GM19238 (cell line): ENCODE measurements at regions not wholly inside any gene's neighbourhood (a gene's known extent, or its start where the extent isn't known, plus 50 kb on each side); places are given as distances from the start of the nearest gene placed in this dataset.
"Not testable (repeated sequence)": the region's sequence is repeated elsewhere in the genome, so short reads cannot be mapped to it uniquely, and the experiment has no call there.

Source experiments
- DNase-seq: peaks from one replicate; pipeline ENCODE4 v3.0.0; 2011; ENCODE audit warnings: low spot score; ENCODE audit not compliant: insufficient read length

- no peak for DNase-seq
Observed at GRCh38 chr2:116761864-116762263, 1052.6 kb upstream of the DDX18 start.

DNA sequence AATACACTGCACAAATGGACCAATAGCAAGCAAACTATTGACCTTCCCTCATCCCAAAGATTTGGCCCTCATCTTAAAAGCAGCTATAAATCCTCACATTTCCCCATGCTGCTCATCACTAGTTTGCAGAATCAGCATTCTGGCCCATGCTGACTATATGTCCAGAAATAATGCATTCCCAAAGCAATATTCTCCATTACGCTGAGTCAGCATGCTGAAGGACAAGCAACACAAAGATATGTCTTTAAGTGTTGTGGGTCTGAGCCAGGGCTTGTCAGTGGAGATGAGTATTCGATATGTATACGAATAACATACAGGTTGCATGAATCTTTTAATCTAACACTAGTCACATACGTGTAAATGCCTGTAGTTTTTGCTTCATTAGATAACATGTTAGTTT lies 1045.0 kb upstream of the DDX18 start:
- no peak for DNase-seq

DNA sequence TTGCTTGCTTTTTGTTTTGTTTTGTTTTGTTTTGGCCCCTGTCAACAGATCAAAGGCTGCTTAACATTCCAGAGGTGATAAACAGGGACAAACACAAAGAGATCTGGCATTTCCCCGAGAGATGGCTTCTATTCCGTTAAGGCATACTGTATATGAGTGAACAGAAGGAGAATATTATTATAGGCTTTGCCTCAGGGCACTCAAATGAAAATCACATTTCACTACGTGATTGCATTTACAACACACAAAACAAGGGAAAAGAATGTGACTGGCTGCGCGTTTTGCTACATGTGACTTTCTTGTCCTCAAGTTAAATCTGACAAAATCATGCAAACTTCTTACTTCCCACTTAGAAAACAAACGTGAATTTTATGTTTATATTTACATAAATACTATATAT lies 1037.9 kb upstream of the DDX18 start:
- DNase-seq: no peak

DNA sequence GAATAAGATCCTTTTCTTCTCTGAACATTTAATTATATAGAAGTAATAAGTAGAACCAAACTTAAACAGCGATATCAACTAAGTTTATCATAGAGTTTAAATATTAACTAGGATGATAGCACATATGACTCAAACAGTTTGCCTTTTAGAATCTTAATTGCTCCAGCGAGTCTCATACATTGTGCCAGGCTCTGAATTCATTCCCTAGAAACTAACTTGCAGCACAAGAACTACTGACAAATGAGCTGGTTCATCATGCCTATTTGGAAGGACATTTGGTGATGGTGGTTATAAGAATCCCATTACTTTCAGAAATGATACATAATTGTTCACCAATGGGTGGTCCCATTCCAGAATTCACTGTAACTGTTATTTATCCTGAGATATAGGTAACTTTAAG lies 1026.6 kb upstream of the DDX18 start:
- no peak for DNase-seq

DNA sequence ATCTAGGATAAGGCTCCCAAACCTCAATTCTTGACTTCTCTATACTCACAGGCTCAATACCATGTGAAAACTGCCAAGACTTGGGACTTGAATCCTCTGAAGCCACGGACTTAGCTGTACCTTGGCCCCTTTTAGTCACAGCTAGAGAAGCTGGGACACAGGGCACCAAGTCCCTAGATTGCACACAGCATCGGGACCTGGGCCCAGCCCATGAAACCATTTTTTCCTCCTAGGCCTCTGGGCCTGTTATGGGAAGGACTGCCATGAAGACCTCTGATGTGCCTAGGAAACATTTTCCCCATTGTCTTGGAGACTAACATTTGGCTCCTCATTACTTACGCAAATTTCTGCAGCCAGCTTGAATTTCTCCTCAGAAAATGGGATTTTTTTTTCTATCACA lies 1011.8 kb upstream of the DDX18 start:
- no peak for DNase-seq

GRCh38 chr2:116804901-116805300 lies 1009.6 kb upstream of the DDX18 start:
- no peak for DNase-seq

DNA sequence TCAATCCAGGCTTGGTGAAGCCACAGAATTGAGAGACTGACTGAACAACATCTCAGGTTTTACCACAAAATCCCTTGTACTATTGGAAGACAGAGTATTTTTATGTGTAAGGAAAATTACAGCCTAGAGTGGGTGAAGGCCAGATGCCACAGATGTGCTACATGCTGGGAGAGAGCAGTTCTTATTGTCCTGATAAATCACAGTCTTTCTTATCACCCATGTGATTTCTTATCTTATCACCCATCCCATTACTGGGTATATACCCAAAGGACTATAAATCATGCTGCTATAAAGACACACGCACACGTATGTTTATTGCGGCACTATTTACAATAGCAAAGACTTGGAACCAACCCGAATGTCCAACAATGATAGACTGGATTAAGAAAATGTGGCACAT lies 1008.0 kb upstream of the DDX18 start:
- not testable (repeated sequence) for DNase-seq

DNA sequence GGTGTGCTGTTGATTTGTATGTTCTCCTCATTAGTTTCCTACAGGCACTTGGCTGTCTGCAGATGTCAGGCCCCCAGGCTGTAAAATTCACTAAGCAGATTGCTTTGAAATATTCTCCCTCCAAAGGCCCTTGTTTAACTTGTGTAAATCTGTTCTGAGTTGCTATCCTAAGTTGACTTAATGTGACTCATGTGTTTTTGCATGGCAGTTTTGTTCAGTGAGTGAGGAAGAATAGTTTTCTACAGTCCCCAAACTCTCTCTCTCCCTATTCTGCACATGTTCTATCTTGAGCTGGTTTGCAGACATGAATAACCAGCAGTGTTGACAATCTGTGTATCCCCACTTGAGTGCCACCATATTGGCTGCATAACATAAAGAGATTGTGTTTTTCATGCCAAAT lies 1005.4 kb upstream of the DDX18 start:
- no peak for DNase-seq

DNA sequence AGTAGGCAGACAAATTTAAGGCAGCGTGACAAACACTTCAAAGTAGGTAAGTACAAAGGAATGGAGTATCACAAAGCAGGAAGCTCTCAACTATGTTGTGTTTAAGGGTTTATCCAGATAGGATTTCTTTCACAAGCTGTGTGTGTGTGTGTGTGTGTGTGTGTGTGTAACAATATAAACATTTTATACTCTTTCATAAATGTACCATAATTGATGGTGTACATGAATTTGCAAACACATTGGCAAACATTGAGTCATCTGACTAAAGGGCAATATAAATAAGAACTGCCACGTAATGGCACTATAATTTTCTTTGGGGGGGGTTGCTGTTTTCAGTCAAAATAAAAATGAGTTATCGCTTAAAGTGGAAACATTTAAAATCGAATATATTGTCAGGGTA lies 1004.4 kb upstream of the DDX18 start:
- no peak for DNase-seq

GRCh38 chr2:116810645-116811044 lies 1003.8 kb upstream of the DDX18 start:
- DNase-seq: no peak

DNA sequence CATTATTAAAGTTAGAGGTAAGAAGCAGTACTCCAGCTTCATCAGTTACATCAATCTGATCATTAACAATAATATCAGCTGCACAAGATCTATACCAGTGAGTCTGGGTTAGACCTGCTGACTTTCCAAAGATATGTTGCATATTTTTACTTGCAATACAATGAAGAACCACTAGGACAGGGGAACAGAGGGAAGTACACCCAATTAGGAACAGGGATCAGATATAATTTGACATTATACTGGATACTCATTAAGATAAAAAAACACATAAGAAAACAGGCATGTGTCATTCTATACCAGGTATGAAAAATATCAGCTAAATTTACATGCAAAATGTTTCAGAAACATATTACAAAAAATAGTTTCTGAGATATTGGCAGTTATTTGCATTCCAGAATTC lies 995.1 kb upstream of the DDX18 start:
- no peak for DNase-seq

DNA sequence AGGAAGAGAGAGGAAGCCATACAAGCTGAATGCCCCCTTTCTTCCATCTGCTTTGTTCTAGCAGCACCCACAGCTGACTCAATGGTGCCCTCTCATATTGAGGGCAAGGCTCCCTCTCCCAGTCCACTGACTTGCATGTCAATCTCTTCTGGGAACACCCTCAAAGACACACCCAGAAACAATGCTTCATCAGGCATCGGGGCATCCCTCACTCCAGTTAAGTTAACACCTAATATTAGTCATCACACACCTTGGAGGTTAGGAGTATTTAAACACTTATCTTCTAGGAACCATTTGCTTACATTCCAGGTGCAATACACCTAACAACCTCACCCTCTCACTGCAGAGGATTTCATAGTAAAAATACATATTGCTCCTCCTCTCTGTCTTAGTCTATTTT lies 993.5 kb upstream of the DDX18 start:
- DNase-seq: no peak

DNA sequence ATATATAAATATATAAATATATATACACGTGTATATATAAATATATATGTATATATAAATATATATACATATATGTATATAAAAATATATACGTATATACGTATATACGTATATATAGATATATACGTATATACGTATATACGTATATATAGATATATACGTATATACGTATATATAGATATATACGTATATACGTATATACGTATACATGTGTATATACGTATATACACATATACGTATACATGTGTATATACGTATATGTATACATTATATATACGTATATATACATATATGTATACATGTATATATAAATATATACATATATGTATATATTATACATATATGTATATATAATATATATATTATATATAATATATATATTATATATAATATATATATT lies 984.9 kb upstream of the DDX18 start:
- not testable (repeated sequence) for DNase-seq

GRCh38 chr2:116832148-116832547 lies 982.3 kb upstream of the DDX18 start:
- no peak for DNase-seq

GRCh38 chr2:116833052-116833451 lies 981.4 kb upstream of the DDX18 start:
- no peak for DNase-seq

- DNase-seq: no peak
Observed at GRCh38 chr2:116842164-116842563, 972.3 kb upstream of the DDX18 start.

GRCh38 chr2:116859708-116860107 lies 954.8 kb upstream of the DDX18 start:
- DNase-seq: no peak

DNA sequence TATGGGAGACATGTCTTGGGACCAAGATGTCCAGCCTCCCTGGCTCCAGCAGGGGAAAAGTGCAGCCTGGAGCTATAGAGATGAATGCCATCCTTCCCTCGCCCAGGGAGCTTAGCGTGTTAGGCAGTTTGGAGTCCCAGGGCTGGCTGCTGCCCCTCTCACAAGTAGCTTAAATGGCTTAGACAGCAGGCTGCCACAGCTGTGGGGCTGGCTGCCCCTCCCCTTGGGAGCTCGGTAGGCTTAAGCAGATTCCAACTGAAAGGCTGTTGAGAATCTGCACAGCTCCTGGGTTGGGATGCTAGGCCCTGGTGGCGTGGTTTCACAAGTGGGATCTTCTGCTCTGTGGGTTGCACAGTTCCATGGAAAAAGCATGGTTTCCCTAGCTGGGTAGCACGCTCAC lies 940.5 kb upstream of the DDX18 start:
- DNase-seq: no peak

DNA sequence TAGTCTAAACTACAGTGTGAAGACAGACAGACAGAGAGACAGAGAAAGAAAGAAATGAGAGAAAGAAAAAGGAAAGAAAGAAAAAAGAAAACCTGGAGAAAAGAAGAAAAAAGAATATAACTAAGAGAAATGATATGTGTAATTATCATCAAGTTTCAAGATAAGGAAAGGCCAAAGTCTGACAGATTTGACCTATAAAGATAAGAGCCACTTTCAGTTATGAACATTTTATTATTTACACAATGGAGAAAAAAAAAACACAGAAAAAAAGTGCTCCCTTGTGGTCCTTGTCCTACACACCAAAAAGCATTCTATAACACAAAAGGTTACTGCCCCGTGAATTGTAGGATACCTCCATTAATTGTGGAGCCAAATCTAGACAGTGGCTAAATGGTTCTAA lies 937.2 kb upstream of the DDX18 start:
- DNase-seq: no peak

DNA sequence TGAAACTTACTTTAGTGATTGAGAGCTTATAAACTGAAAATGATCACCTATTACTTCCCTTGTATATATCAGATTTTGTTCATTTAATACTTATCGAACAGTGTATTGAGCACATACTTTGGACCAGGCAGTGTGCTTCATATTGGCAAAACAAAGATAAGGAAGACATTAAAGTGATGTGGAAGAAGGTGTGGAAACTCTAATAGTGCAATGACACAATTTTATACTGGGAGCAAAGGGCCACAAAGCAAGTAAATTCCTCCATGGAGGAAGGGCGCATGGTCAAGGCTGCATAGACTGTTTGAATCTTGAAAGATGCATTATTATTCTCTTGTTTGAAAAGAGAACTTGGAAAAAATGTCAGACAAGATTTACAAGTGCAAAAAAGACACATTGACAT lies 936.5 kb upstream of the DDX18 start:
- DNase-seq: no peak

- DNase-seq: no peak
Observed at GRCh38 chr2:116879650-116880160, 934.8 kb upstream of the DDX18 start.

DNA sequence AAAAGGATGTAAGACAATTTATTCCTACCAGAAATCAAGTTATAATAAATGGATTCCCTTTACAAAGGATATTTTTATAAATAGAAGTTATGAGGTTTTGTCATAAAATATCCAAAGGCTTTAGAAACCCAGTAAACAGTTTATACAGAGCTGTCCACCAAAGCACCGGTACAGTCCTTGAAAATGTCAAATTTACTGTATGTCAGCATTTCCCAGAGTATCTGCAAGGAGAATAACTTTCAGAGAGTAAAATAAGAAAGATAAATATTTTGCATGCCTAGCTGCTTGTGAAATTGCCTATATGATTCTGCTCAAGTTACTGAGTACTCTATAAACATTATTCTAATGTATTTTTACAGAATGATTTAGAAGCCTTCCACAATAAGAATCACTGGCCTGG lies 923.3 kb upstream of the DDX18 start:
- no peak for DNase-seq

DNA sequence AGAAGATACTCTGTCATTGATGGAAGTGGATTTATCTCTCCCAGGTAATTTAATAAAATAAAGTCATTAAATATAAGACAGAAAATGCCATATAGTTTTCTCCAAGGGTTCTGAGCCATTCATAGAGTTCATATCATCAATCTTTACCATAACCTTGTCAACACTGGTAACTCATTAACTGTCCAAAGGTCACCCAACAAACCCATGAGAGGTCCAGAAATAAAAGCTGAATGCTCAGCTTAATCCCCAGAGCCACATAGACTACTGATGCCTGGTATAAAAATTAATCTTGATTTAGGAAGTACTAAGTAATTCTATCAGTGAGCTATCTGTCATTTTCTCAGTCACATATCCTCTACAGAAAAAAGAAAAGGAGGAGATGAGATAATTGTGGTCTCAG lies 903.0 kb upstream of the DDX18 start:
- DNase-seq: no peak

DNA sequence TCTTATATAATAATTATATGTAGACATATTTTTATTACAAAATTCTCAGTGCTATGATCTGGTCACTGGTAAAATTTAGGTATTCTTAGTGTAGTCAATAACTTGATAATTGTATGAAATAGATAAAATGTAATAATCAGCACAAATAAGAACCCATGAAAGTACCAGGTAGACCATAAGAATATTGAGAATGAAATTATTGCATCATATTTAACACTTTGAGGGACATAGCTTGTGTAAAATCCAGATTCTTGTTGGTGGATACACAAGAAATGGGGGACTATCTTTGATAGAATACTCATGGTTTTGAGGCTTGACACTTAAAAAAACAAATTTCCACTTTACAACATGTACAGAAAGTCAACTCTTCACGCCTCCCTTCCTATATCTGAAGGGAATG lies 898.8 kb upstream of the DDX18 start:
- no peak for DNase-seq
